ENCODE measurements at regions not wholly inside any gene's neighbourhood (a gene's known extent, or its start where the extent isn't known, plus 50 kb on each side); places are given as distances from the start of the nearest gene placed in this dataset.
A peak's percentile ranks its signal among the peaks of the same experiment; 100 is the strongest.
"Not testable (repeated sequence)": the region's sequence is repeated elsewhere in the genome, so short reads cannot be mapped to it uniquely, and the experiment has no call there.

DNA sequence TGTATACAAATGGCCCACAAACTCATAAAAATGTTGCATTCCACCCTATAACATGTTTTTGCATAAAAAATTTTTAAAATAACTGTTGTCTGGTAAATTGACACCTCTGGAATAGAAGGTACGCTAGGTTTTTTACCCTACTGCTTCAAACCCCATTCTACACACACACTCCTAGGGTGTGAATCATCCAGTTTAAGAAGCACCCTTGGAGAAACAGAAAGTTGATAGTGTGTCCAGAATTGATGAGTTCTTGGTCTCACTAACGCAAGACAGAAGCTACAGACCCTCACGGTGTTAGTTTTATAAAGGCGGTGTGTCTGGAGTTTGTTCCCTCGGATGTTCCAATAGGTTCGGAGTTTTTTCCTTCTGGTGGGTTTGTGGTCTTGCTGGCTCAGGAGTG lies 158.5 kb downstream of the KLRB1 start:
- DNase-seq, result peak; percentile 41

GRCh38 chr12:9448648-9449047 lies 159.1 kb downstream of the KLRB1 start:
- peak; percentile 13 for DNase-seq

DNA sequence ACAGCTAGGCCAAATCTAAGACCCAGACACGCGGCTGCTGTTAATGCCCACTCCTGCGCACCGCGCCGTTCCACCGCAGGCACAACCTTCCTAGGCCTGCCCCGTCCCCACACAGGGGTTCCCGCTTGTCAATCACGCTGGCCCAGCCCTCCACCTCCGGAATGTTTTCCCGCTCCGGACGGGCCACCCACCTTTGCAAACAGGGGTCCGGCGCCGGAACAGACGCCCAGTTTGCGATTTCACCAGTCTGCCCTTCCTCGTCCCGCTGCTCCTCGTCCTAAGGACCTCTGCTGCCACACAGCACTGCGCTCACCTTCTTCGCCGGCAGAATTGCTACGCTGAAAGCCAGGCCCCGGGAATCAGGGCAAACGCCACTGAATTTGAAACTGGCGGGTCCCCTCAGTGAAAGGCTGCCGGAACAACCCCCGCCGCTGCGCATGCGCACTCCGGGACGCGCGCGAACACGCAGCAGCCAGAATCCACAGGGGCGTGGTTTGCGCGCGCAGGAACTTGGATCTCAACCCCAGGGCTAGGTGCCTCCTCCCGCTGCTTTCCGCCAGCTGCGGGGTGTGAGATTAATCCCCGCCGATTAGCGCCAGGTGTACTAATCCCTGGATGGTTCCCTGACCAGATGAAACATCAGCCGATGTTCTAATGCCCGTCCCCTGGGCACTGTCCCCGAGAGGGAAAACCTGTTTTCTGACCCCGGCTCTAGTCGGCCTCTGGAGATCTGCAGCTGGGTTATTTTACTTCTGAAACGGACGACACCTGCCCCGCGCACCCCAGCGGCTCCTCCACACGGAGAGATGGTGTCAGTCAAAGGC lies 159.7 kb downstream of the KLRB1 start:
- DNase-seq, result peak; percentile 90

GRCh38 chr12:9446883-9447761 lies 160.6 kb downstream of the KLRB1 start:
- not testable (repeated sequence) for DNase-seq

DNA sequence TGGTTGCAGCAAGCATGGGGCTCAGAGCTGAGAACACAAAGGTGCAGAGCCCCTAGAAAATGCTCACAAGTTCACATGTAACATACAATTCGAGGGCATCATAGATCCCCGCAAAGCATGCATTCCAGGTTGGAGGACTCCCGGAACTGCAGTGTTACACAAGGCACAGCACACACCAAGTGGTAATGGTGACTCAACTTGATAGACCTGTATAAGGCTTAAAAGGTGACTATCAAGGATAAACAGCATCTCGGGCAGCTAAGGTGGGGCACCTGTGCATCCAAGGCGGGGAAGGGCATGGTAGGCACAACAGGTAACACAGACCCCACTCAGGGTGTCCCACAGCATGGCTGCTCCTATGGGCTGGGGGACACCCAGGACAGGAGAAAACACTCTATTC lies 167.3 kb downstream of the KLRB1 start:
- not testable (repeated sequence) for DNase-seq

DNA sequence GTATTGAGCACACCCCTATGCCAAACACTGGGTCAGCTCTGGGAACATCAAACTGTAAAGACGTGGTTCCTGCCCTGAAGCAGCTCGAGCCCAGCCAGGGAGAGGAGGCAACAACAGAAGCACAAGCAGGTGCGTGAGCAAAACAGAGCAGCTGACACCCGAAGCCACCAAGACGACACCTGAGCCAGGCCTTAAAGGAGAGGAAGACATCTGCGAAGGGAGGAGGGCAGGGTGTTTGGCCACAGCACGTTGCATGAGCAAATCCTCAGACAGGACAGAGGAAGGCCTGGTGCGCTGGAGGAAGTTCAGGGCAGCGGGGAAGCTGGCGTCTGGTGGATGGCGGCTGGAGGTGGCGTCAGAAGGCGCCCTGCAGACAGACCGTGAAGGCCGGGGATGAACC lies 172.0 kb downstream of the KLRB1 start:
- not testable (repeated sequence) for DNase-seq

- DNase-seq, result not testable (repeated sequence)
Observed at GRCh38 chr12:9430385-9430784, 177.3 kb downstream of the KLRB1 start.

GRCh38 chr12:9428856-9429255 lies 178.9 kb downstream of the KLRB1 start:
- DNase-seq, result not testable (repeated sequence)

- not testable (repeated sequence) for DNase-seq
Observed at GRCh38 chr12:9425429-9425828, 182.3 kb downstream of the KLRB1 start.

- not testable (repeated sequence) for DNase-seq
Observed at GRCh38 chr12:9424175-9424740, 183.5 kb downstream of the KLRB1 start.

GRCh38 chr12:9422689-9423088 lies 185.0 kb downstream of the KLRB1 start:
- DNase-seq, result not testable (repeated sequence)

- not testable (repeated sequence) for DNase-seq
Observed at GRCh38 chr12:9421520-9422086, 186.1 kb downstream of the KLRB1 start.

DNA sequence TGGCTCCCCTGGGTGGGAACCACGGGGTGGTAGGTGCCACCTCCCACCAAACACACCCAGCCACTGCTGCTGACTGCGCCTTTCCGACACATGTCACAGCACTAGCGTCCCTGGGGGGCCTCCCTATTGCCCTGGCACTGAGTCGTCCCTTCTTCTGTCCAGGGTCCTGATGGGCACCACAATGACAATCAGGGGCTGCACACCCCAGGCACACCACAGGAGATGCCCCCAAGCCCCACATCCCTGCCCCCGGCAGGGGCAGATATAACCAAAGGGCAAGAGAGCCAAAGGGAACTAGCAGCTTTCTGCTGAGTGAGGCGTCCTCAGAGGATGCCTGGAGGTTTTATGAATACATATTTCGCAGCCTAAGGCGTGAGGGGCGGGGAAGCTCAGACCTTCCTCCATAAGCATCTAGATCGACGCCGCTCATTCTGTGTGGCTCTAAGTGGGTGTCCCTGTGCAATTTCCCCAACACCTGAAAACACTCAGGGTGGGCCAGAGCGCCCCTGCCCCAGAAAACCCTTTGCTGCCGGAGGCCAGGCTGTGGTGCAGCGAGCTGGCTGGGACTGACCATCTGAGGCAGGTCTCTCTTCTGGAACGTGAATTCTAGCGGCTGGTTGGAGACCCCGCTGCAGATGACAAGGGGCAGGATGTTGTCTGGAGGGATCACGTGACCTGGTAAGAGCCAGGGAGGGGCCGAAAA lies 186.7 kb downstream of the KLRB1 start:
- not testable (repeated sequence) for DNase-seq

DNA sequence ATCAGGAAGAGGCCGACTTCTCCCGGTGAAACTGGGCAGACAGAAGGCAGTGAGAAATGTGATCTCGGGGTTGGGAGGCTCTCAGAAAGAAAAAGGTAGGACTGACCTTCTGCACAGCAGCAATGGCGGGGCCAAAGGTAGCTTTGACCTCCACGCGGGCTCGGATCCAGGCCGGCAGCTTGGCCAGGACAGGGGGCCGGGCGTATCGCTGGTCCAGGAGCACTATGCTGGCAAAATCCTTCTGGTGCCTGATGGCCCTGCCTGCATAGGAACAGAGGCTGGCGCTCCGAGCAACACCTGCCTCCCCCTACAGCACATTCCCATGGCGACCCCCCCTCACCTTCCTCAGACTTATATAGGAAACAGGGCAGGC lies 189.1 kb downstream of the KLRB1 start:
- DNase-seq, result not testable (repeated sequence)

GRCh38 chr12:9417947-9418668 lies 189.6 kb downstream of the KLRB1 start:
- DNase-seq, result not testable (repeated sequence)

DNA sequence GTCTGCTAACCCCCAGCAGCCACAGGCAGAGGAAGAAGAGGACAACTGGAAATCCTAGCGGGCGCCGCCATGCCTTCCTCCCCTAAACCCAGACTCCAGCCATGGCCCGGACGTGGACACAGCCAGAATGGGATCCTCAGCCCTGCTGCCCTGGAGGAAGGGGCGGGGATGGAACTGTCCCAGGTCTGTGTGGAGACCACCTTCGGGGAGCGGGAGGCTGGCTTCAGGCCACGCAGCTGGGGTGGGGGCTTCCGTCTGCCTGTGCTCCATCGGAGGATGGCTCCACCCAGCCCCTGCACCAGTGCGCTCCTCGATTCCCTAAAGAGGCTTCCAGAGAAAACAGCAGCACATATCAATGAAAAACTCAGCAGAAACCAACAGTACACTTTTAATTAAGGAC lies 190.4 kb downstream of the KLRB1 start:
- not testable (repeated sequence) for DNase-seq

DNA sequence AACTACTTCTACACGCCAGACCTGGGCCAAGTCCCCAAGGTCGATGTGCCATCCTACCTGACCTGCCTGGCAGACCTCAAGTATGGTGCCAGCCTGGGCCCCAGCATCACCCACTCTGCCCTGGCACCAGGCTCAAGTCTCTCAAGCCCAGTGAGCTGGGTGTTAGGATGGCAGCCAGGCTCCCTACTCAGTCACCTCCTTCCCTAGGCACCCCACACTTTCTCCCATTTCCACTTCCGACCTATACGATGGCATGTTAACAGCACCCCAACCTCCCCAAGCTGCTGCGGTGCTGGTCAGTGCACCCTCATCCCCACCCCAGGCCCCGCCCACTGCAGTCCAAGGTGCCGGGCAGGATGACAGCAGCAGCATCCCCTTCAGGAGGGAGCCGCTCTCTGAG lies 191.4 kb downstream of the KLRB1 start:
- not testable (repeated sequence) for DNase-seq

GRCh38 chr12:9415898-9416297 lies 191.8 kb downstream of the KLRB1 start:
- DNase-seq, result not testable (repeated sequence)

DNA sequence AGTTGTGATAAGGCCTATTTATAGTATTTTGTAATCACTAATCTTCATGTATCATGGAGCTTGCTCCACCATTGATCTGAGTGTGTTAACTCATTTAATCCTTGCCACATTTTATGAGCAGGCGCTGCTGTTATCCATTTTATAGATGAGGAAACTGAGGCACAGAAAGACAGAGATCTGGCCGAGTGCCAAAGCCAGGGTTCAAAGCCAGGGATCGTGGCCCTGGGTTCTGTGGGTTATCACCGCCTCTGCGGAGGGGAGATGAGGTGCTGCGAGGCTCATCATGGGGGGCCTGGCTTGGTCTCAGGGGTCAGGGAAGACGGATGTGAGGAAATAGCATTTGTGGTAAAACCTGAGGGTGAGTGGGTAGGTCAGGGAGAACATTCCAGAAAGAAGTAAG lies 193.9 kb downstream of the KLRB1 start:
- not testable (repeated sequence) for DNase-seq

- DNase-seq, result not testable (repeated sequence)
Observed at GRCh38 chr12:9412459-9412858, 195.3 kb downstream of the KLRB1 start.

GRCh38 chr12:9411616-9412268 lies 196.0 kb downstream of the KLRB1 start:
- DNase-seq, result not testable (repeated sequence)

All from hematopoietic multipotent progenitor cell treated with erythropoietin and hydrocortisone succinate and interleukin-3 and kit ligand, for 8 days (in vitro differentiated cells).